Transverse colon (tissue), 4 donors: ENCODE measurements at regions not wholly inside any gene's neighbourhood (a gene's known extent, or its start where the extent isn't known, plus 50 kb on each side); places are given as distances from the start of the nearest gene placed in this dataset.

Experiments used
- EP300 ChIP-seq: sonication (generic); formaldehyde crosslinking; IDR thresholded peaks from one replicate; pipeline ENCODE4 v1.6.1; 2017; ENCODE audit warnings: antibody characterized with exemption, low read depth
- POLR2A ChIP-seq: fragments of 450-650 bp; IDR thresholded peaks from one replicate; pipeline ENCODE4 v1.6.1; 2016; ENCODE audit warnings: antibody characterized with exemption, mild to moderate bottlenecking, moderate library complexity
- POLR2AphosphoS5 ChIP-seq, 3 donors: sonication (generic); formaldehyde crosslinking; IDR thresholded peaks; one replicate each; pipeline ENCODE4 v1.6.1; 2016; ENCODE audit warnings: antibody characterized with exemption in 3 of 3
- TF ChIP-seq, protein P1 (sequence below), 5 experiments: fragments of 200-600 bp in 3 of 5; fragments of 450-650 bp in 2 of 5; sonication (generic) in 3 of 5; IDR thresholded peaks; 1 replicate in 2 of 5; 2 replicates in 3 of 5; pipeline ENCODE4 v1.5.1; 2016 to 2017; ENCODE audit warnings: antibody characterized with exemption in 5 of 5, inconsistent platforms in 3 of 5, mild to moderate bottlenecking in 2 of 5, moderate library complexity in 1 of 5

DNA sequence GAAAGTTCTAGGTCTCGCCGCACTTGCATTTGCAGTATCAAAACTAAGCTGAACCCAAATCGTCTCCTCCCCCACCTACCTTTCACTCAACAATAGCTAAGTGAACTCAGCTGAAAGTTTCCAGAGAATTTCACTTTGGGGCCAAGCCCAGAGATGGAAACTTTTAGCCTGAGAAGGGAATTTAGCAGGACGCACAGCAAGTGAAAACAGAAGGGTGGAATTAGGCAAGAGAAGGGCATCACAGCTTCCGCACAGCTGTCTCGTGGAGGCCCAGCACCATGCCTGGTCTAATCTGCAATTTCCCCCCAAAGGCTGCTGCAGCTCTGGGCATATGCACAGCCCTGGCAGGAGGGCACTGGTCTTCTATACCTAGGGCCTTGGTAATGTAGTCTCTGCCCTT is 262.0 kb downstream of the TNS1 start:
- TF ChIP-seq, protein P1, sequence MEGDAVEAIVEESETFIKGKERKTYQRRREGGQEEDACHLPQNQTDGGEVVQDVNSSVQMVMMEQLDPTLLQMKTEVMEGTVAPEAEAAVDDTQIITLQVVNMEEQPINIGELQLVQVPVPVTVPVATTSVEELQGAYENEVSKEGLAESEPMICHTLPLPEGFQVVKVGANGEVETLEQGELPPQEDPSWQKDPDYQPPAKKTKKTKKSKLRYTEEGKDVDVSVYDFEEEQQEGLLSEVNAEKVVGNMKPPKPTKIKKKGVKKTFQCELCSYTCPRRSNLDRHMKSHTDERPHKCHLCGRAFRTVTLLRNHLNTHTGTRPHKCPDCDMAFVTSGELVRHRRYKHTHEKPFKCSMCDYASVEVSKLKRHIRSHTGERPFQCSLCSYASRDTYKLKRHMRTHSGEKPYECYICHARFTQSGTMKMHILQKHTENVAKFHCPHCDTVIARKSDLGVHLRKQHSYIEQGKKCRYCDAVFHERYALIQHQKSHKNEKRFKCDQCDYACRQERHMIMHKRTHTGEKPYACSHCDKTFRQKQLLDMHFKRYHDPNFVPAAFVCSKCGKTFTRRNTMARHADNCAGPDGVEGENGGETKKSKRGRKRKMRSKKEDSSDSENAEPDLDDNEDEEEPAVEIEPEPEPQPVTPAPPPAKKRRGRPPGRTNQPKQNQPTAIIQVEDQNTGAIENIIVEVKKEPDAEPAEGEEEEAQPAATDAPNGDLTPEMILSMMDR (IDR thresholded peaks at IDR 0.05) = no peak
- no peak for TF ChIP-seq POLR2A
- TF ChIP-seq POLR2AphosphoS5 (IDR thresholded peaks at IDR 0.05) = no peak
- no peak for TF ChIP-seq EP300
